ENCODE measurements at regions not wholly inside any gene's neighbourhood (a gene's known extent, or its start where the extent isn't known, plus 50 kb on each side); places are given as distances from the start of the nearest gene placed in this dataset.

DNA sequence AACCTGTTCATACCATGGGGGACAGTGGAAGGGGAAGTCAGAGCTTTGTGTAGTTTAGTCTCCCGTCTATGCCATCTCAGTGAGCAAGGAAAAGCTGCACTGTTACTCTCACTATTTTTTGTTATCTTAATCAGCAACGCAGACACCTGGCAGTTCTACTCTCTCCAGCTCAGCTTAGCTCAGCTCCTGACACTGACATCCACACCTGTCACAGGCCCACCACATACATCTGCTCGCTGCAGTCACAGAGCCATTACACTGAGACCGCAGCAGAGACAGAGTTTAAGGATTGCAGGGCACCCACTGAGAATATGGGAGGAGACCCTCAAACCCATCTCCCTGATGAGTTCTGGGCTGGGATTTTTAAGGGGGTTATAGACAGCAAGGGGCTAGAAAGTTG lies 257.3 kb upstream of the AKR1E2 start:
- no peak for TF ChIP-seq EZH2phosphoT487 (conservative IDR thresholded peaks at IDR 0.05; ENCODE audit: low read length)
- TF ChIP-seq, protein P1, sequence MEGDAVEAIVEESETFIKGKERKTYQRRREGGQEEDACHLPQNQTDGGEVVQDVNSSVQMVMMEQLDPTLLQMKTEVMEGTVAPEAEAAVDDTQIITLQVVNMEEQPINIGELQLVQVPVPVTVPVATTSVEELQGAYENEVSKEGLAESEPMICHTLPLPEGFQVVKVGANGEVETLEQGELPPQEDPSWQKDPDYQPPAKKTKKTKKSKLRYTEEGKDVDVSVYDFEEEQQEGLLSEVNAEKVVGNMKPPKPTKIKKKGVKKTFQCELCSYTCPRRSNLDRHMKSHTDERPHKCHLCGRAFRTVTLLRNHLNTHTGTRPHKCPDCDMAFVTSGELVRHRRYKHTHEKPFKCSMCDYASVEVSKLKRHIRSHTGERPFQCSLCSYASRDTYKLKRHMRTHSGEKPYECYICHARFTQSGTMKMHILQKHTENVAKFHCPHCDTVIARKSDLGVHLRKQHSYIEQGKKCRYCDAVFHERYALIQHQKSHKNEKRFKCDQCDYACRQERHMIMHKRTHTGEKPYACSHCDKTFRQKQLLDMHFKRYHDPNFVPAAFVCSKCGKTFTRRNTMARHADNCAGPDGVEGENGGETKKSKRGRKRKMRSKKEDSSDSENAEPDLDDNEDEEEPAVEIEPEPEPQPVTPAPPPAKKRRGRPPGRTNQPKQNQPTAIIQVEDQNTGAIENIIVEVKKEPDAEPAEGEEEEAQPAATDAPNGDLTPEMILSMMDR (IDR thresholded peaks at IDR 0.05; ENCODE audit: insufficient read depth, low read length, poor library complexity, severe bottlenecking), result no peak
- Histone ChIP-seq H3K9me3 (ENCODE audit: insufficient read depth, low read length) (no peaks in the 10 kb centered on the region), H3K27ac (ENCODE audit: low read depth, low read length) (no peak overlapping the region), H3K9me2 (replicated peaks; ENCODE audit: insufficient read depth, low read length) (no peaks in the 10 kb centered on the region), H3K36me3 (ENCODE audit: low read length) (no peaks in the 10 kb centered on the region), H4K20me1 (ENCODE audit: low read depth, low read length) (no peaks in the 10 kb centered on the region), H3K4me2 (ENCODE audit: low read depth, low read length, poor library complexity, severe bottlenecking) (no peak overlapping the region), H3K27me3 (ENCODE audit: low read length) (no peaks in the 10 kb centered on the region), H3K9ac (ENCODE audit: low read length) (no peak overlapping the region), H2AFZ (ENCODE audit: low read depth, low read length, severe bottlenecking) (no peak overlapping the region), H3F3A (ENCODE audit: insufficient read depth) (no peaks in the 10 kb centered on the region), H3K79me2 (ENCODE audit: insufficient read depth, low read length) (no peaks in the 10 kb centered on the region), H3K4me3 (ENCODE audit: insufficient read depth, low read length, poor library complexity, severe bottlenecking) (no peak overlapping the region)

GRCh38 chr10:4568086-4568485 lies 257.9 kb upstream of the AKR1E2 start:
- Histone ChIP-seq H3K27me3 (ENCODE audit: low read length) (no peaks in the 10 kb centered on the region), H3K4me3 (ENCODE audit: insufficient read depth, low read length, poor library complexity, severe bottlenecking) (no peak overlapping the region), H3F3A (ENCODE audit: insufficient read depth) (no peaks in the 10 kb centered on the region), H3K9me2 (replicated peaks; ENCODE audit: insufficient read depth, low read length) (no peaks in the 10 kb centered on the region), H3K9me3 (ENCODE audit: insufficient read depth, low read length) (no peaks in the 10 kb centered on the region), H3K27ac (ENCODE audit: low read depth, low read length) (no peak overlapping the region), H3K4me2 (ENCODE audit: low read depth, low read length, poor library complexity, severe bottlenecking) (no peak overlapping the region), H2AFZ (ENCODE audit: low read depth, low read length, severe bottlenecking) (no peak overlapping the region), H4K20me1 (ENCODE audit: low read depth, low read length) (no peaks in the 10 kb centered on the region), H3K79me2 (ENCODE audit: insufficient read depth, low read length) (no peaks in the 10 kb centered on the region), H3K9ac (ENCODE audit: low read length) (no peak overlapping the region), H3K36me3 (ENCODE audit: low read length) (no peaks in the 10 kb centered on the region)
- no peak for TF ChIP-seq EZH2phosphoT487 (conservative IDR thresholded peaks at IDR 0.05; ENCODE audit: low read length)
- TF ChIP-seq, protein P1 (IDR thresholded peaks at IDR 0.05; ENCODE audit: insufficient read depth, low read length, poor library complexity, severe bottlenecking), result no peak

- H3F3A ChIP-seq (ENCODE audit: insufficient read depth), result no peaks in the 10 kb centered on the region
- H3K9me3 ChIP-seq (ENCODE audit: insufficient read depth, low read length), result no peaks in the 10 kb centered on the region
- no peaks in the 10 kb centered on the region for H3K27me3 ChIP-seq (ENCODE audit: low read length)
- no peak overlapping the region for H3K4me3 ChIP-seq (ENCODE audit: insufficient read depth, low read length, poor library complexity, severe bottlenecking)
- no peaks in the 10 kb centered on the region for H3K9me2 ChIP-seq (replicated peaks; ENCODE audit: insufficient read depth, low read length)
- no peak overlapping the region for H3K27ac ChIP-seq (ENCODE audit: low read depth, low read length)
- no peaks in the 10 kb centered on the region for H3K79me2 ChIP-seq (ENCODE audit: insufficient read depth, low read length)
- TF ChIP-seq EZH2phosphoT487 (conservative IDR thresholded peaks at IDR 0.05; ENCODE audit: low read length), result no peak
- TF ChIP-seq, protein P1 (IDR thresholded peaks at IDR 0.05; ENCODE audit: insufficient read depth, low read length, poor library complexity, severe bottlenecking), result no peak
- no peaks in the 10 kb centered on the region for H3K36me3 ChIP-seq (ENCODE audit: low read length)
- no peak overlapping the region for H3K9ac ChIP-seq (ENCODE audit: low read length)
- H3K4me2 ChIP-seq (ENCODE audit: low read depth, low read length, poor library complexity, severe bottlenecking), result no peak overlapping the region
- H2AFZ ChIP-seq (ENCODE audit: low read depth, low read length, severe bottlenecking), result no peak overlapping the region
- H4K20me1 ChIP-seq (ENCODE audit: low read depth, low read length), result no peaks in the 10 kb centered on the region
Observed at GRCh38 chr10:4567637-4568036, 258.4 kb upstream of the AKR1E2 start.
